Vagina (tissue), 2 donors: ENCODE measurements at regions not wholly inside any gene's neighbourhood (a gene's known extent, or its start where the extent isn't known, plus 50 kb on each side); places are given as distances from the start of the nearest gene placed in this dataset.

Experiments
- POLR2A ChIP-seq, 2 donors: fragments of 450-650 bp; IDR thresholded peaks; one replicate each; pipeline ENCODE4 v1.6.1; 2017; ENCODE audit warnings: antibody characterized with exemption in 2 of 2, mild to moderate bottlenecking in 2 of 2, moderate library complexity in 2 of 2
- POLR2AphosphoS5 ChIP-seq, 2 donors: sonication (generic); formaldehyde crosslinking; IDR thresholded peaks; one replicate each; pipeline ENCODE4 v1.9.0; 2017; ENCODE audit warnings: antibody characterized with exemption in 2 of 2, mild to moderate bottlenecking in 2 of 2, low read depth in 1 of 2; ENCODE audit not compliant: insufficient read depth in 1 of 2
- TF ChIP-seq, protein P1 (sequence below), 3 experiments: fragments of 450-650 bp in 2 of 3; fragments of 200-600 bp in 1 of 3; sonication (generic) in 1 of 3; IDR thresholded peaks; one replicate each; pipeline ENCODE4 v1.5.1; 2017 to 2019; ENCODE audit warnings: antibody characterized with exemption in 3 of 3, mild to moderate bottlenecking in 2 of 3, moderate library complexity in 2 of 3

GRCh38 chr11:101327908-101328307, 198.3 kb upstream of the PGR start:
- TF ChIP-seq, protein P1, sequence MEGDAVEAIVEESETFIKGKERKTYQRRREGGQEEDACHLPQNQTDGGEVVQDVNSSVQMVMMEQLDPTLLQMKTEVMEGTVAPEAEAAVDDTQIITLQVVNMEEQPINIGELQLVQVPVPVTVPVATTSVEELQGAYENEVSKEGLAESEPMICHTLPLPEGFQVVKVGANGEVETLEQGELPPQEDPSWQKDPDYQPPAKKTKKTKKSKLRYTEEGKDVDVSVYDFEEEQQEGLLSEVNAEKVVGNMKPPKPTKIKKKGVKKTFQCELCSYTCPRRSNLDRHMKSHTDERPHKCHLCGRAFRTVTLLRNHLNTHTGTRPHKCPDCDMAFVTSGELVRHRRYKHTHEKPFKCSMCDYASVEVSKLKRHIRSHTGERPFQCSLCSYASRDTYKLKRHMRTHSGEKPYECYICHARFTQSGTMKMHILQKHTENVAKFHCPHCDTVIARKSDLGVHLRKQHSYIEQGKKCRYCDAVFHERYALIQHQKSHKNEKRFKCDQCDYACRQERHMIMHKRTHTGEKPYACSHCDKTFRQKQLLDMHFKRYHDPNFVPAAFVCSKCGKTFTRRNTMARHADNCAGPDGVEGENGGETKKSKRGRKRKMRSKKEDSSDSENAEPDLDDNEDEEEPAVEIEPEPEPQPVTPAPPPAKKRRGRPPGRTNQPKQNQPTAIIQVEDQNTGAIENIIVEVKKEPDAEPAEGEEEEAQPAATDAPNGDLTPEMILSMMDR (IDR thresholded peaks at IDR 0.05), result no peak
- TF ChIP-seq POLR2A (IDR thresholded peaks at IDR 0.05) (no peak), POLR2AphosphoS5 (IDR thresholded peaks at IDR 0.05; ENCODE audit: insufficient read depth in 1 of 2, low read depth in 1 of 2) (no peak)
